BLaER1 treated with 17β-estradiol and CSF1 and Interleukin-3, amounts not matched to agents 10 nM and 100 nM (cell line): ENCODE measurements at regions not wholly inside any gene's neighbourhood (a gene's known extent, or its start where the extent isn't known, plus 50 kb on each side); places are given as distances from the start of the nearest gene placed in this dataset.
"Not testable (repeated sequence)": the region's sequence is repeated elsewhere in the genome, so short reads cannot be mapped to it uniquely, and the experiment has no call there.

Experiments
- H3K27ac ChIP-seq, 11 experiments: shearing (Covaris generic); formaldehyde crosslinking; 2 replicates each; pipeline ENCODE4 v1.8.1; 2022
- H3K27me3 ChIP-seq, 11 experiments: shearing (Covaris generic); formaldehyde crosslinking; 2 replicates each; pipeline ENCODE4 v1.8.1; 2022
- H3K36me3 ChIP-seq, 11 experiments: shearing (Covaris generic); formaldehyde crosslinking; 2 replicates each; pipeline ENCODE4 v1.8.1; 2022
- H3K4me1 ChIP-seq, 10 experiments: shearing (Covaris generic); formaldehyde crosslinking; 2 replicates each; pipeline ENCODE4 v1.8.1; 2022
- H3K4me2 ChIP-seq, 11 experiments: shearing (Covaris generic); formaldehyde crosslinking; 2 replicates each; pipeline ENCODE4 v1.8.1; 2022
- H3K4me3 ChIP-seq, 10 experiments: shearing (Covaris generic); formaldehyde crosslinking; 2 replicates each; pipeline ENCODE4 v1.8.1; 2022
- H3K9ac ChIP-seq, 11 experiments: shearing (Covaris generic); formaldehyde crosslinking; 2 replicates each; pipeline ENCODE4 v1.8.1; 2022
- H3K9me3 ChIP-seq, 11 experiments: shearing (Covaris generic); formaldehyde crosslinking; replicated peaks in 1 of 11; 2 replicates each; pipeline ENCODE4 v1.8.1; 2022
- H4K20me1 ChIP-seq, 11 experiments: shearing (Covaris generic); formaldehyde crosslinking; 2 replicates each; pipeline ENCODE4 v1.8.1; 2022
- Cebpa-rat ChIP-seq, 11 experiments: shearing (Covaris generic); IDR thresholded peaks; 2 replicates each; pipeline ENCODE4 v1.8.1; 2022

GRCh38 chr12:75947156-75947723, 84.3 kb downstream of the PHLDA1 start:
- H3K4me3 ChIP-seq, result no peak overlapping the region
- TF ChIP-seq Cebpa-rat (IDR thresholded peaks at IDR 0.05), result no peak
- H3K27ac ChIP-seq, result no peak overlapping the region
- H3K36me3 ChIP-seq, result no peaks in the 10 kb centered on the region
- no peak overlapping the region for H3K9ac ChIP-seq
- H3K4me1 ChIP-seq, result peaks cover 0 to 30% (median 14%) of the 10 kb centered on the region in 10 experiments; a peak in 13 of 20 replicates
- no peaks in the 10 kb centered on the region for H3K27me3 ChIP-seq
- H3K9me3 ChIP-seq, result no peaks in the 10 kb centered on the region; a peak in 1 of 22 replicates
- H4K20me1 ChIP-seq, result no peaks in the 10 kb centered on the region
- H3K4me2 ChIP-seq, result no peak overlapping the region

DNA sequence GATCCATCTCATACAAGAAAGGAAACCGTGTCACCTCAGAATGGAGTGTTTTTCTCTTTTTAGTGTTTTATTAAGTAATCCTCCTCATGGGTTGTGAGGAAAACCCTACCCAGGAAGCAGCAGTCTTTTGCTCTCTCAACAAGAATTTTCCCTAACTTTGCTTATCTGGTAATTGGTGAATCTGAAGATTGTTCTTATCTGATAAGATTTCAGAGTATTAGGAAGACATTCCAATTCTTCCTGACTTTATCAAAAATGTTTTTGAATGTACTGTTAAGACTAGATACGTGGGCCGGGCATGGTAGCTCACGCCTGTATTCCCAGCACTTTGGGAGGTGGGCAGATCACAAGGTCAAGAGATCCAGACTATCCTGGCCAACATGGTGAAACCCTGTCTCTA, 86.0 kb downstream of the PHLDA1 start:
- no peak overlapping the region for H3K4me3 ChIP-seq
- no peaks in the 10 kb centered on the region for H4K20me1 ChIP-seq
- no peaks in the 10 kb centered on the region for H3K36me3 ChIP-seq
- H3K4me1 ChIP-seq, result peaks cover 0 to 29% (median 14%) of the 10 kb centered on the region in 10 experiments; a peak in 13 of 20 replicates
- peak overlapping the region in 3 of 11 experiments; percentile 68 to 86 (median 83); a peak in 6 of 22 replicates for H3K4me2 ChIP-seq
- H3K9ac ChIP-seq, result no peak overlapping the region
- no peak overlapping the region for H3K27ac ChIP-seq
- H3K9me3 ChIP-seq, result peaks cover 0 to 6% (median 2%) of the 10 kb centered on the region in 11 experiments; a peak in 15 of 22 replicates
- no peak for TF ChIP-seq Cebpa-rat (IDR thresholded peaks at IDR 0.05)
- no peaks in the 10 kb centered on the region for H3K27me3 ChIP-seq

- Histone ChIP-seq H3K4me3 (no peak overlapping the region), H3K9ac (no peak overlapping the region), H3K4me1 (peaks cover 0 to 29% (median 14%) of the 10 kb centered on the region in 10 experiments; a peak in 13 of 20 replicates), H3K4me2 (peak overlapping the region in 7 of 11 experiments; percentile 1 to 86 (median 68); a peak in 13 of 22 replicates), H3K9me3 (peaks cover 0 to 10% (median 8%) of the 10 kb centered on the region in 11 experiments; a peak in 15 of 22 replicates), H3K27me3 (0 out of 22 replicates have a peak, but pooled peaks cover 0 to under 1% (median 0%) of the 10 kb centered on the region in 11 experiments), H3K27ac (peak overlapping the region in 4 of 11 experiments; percentile 41 to 81 (median 74); a peak in 6 of 22 replicates), H3K36me3 (no peaks in the 10 kb centered on the region), H4K20me1 (no peaks in the 10 kb centered on the region)
- TF ChIP-seq Cebpa-rat (IDR thresholded peaks at IDR 0.05), result no peak
Observed at GRCh38 chr12:75944905-75945432, 86.6 kb downstream of the PHLDA1 start.

DNA sequence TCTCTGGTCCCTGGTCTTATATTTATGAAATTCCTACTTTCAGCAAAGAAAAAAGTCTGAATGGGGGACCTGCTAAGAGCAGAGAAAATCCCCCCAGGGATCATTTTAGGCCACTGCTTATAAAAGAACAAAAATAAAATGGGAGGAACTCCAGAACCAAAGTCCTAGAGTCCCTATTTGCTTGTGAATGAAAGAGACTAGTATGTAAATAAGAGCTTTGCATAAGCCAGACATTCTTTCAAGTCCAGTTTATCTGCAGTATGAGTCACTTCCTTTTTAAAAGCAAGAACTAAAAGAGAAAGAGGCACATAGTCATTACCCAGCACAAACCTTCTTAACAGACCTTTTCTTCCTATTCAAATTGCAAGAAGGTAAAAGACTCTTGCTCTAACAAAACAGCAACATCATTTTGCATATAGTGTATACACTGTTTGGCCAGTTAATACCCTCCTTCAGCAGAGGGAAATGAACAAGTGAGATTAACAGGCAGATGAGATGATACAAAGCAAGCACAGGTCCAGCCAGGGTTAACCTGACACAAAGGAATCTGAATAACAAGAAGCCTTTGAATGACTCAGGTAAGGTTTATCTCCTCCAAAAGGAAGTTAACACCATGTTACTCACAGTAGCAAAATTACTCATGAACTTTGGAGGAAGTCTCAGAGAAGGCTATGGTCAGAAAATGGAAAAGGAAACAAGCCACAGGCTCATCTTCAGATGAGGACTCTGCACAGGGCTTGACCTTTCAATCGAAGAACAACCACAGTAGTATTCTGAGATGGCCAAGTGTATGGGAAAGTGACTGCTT, 87.3 kb downstream of the PHLDA1 start:
- H3K9ac ChIP-seq, result peak overlapping the region in 2 of 11 experiments; percentile 14 to 55; a peak in 4 of 22 replicates
- peaks cover 0 to 29% (median 14%) of the 10 kb centered on the region in 10 experiments; a peak in 13 of 20 replicates for H3K4me1 ChIP-seq
- H3K4me3 ChIP-seq, result no peak overlapping the region
- peaks cover 0 to 10% (median 8%) of the 10 kb centered on the region in 11 experiments; a peak in 15 of 22 replicates for H3K9me3 ChIP-seq
- TF ChIP-seq Cebpa-rat (IDR thresholded peaks at IDR 0.05), result no peak
- no peaks in the 10 kb centered on the region for H4K20me1 ChIP-seq
- H3K27me3 ChIP-seq, result peaks cover 0 to 7% (median 0%) of the 10 kb centered on the region in 11 experiments; a peak in 2 of 22 replicates
- H3K4me2 ChIP-seq, result peak overlapping the region in 9 of 11 experiments; percentile 1 to 86 (median 62); a peak in 15 of 22 replicates
- H3K27ac ChIP-seq, result peak overlapping the region in 5 of 11 experiments; percentile 24 to 81 (median 74); a peak in 8 of 22 replicates
- no peaks in the 10 kb centered on the region for H3K36me3 ChIP-seq

- H3K27ac ChIP-seq, result peak overlapping the region in 4 of 11 experiments; percentile 4 to 81 (median 74); a peak in 7 of 22 replicates
- peaks cover 0 to 10% (median 8%) of the 10 kb centered on the region in 11 experiments; a peak in 15 of 22 replicates for H3K9me3 ChIP-seq
- H3K4me3 ChIP-seq, result no peak overlapping the region
- H3K36me3 ChIP-seq, result no peaks in the 10 kb centered on the region
- H3K27me3 ChIP-seq, result peaks cover 0 to 12% (median 0%) of the 10 kb centered on the region in 11 experiments; a peak in 3 of 22 replicates
- H3K4me2 ChIP-seq, result peak overlapping the region in 9 of 11 experiments; percentile 1 to 86 (median 62); a peak in 14 of 22 replicates
- peaks cover 0 to 29% (median 14%) of the 10 kb centered on the region in 10 experiments; a peak in 13 of 20 replicates for H3K4me1 ChIP-seq
- no peak for TF ChIP-seq Cebpa-rat (IDR thresholded peaks at IDR 0.05)
- H4K20me1 ChIP-seq, result no peaks in the 10 kb centered on the region
- peak overlapping the region in 2 of 11 experiments; percentile 14 to 55; a peak in 2 of 22 replicates for H3K9ac ChIP-seq
Observed at GRCh38 chr12:75943730-75944096, 87.9 kb downstream of the PHLDA1 start.

DNA sequence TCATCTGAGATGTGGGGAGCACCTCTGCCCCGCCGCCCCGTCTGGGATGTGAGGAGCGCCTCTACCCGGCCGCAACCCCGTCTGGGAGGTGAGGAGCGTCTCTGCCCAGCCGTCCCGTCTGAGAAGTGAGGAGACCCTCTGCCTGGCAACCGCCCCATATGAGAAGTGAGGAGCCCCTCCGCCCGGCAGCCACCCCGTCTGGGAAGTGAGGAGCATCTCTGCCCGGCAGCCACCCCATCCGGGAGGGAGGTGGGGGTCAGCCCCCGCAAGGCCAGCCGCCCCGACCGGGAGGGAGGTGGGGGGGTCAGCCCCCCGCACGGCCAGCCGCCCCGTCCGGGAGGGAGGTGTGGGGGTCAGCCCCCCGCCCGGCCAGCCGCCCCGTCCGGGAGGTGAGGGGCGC, 89.9 kb downstream of the PHLDA1 start:
- not testable (repeated sequence) for H3K36me3 ChIP-seq, H3K4me2 ChIP-seq, H3K4me3 ChIP-seq, H3K9ac ChIP-seq, H3K27ac ChIP-seq, H4K20me1 ChIP-seq
- H3K9me3 ChIP-seq, result peaks cover 0 to 10% (median 8%) of the 10 kb centered on the region in 11 experiments; a peak in 15 of 22 replicates
- H3K27me3 ChIP-seq, result peaks cover 0 to 33% (median 0%) of the 10 kb centered on the region in 11 experiments; a peak in 6 of 22 replicates
- H3K4me1 ChIP-seq, result peaks cover 0 to 37% (median 14%) of the 10 kb centered on the region in 10 experiments; a peak in 13 of 20 replicates

- H3K4me3 ChIP-seq, result no peak overlapping the region
- peaks cover 0 to 10% (median 8%) of the 10 kb centered on the region in 11 experiments; a peak in 14 of 22 replicates for H3K9me3 ChIP-seq
- H3K9ac ChIP-seq, result no peak overlapping the region
- no peaks in the 10 kb centered on the region for H4K20me1 ChIP-seq
- H3K4me1 ChIP-seq, result peaks cover 9 to 38% (median 13%) of the 10 kb centered on the region in 10 experiments
- H3K36me3 ChIP-seq, result no peaks in the 10 kb centered on the region
- H3K4me2 ChIP-seq, result no peak overlapping the region
- peaks cover 0 to 47% (median 0%) of the 10 kb centered on the region in 11 experiments; a peak in 6 of 22 replicates for H3K27me3 ChIP-seq
- H3K27ac ChIP-seq, result no peak overlapping the region
- no peak for TF ChIP-seq Cebpa-rat (IDR thresholded peaks at IDR 0.05)
Observed at GRCh38 chr12:75939016-75939642, 92.4 kb downstream of the PHLDA1 start.

- Histone ChIP-seq H3K4me3 (no peak overlapping the region), H3K27ac (no peak overlapping the region), H3K27me3 (peaks cover 0 to 48% (median 0%) of the 10 kb centered on the region in 11 experiments; a peak in 6 of 22 replicates), H3K36me3 (no peaks in the 10 kb centered on the region), H3K4me1 (peaks cover 12 to 38% (median 15%) of the 10 kb centered on the region in 10 experiments), H3K9ac (no peak overlapping the region), H3K9me3 (peaks cover 0 to 10% (median 8%) of the 10 kb centered on the region in 11 experiments; a peak in 14 of 22 replicates), H3K4me2 (no peak overlapping the region), H4K20me1 (no peaks in the 10 kb centered on the region; a peak in 1 of 22 replicates)
- no peak for TF ChIP-seq Cebpa-rat (IDR thresholded peaks at IDR 0.05)
Observed at GRCh38 chr12:75938189-75938588, 93.4 kb downstream of the PHLDA1 start.
